ENCODE measurements at regions not wholly inside any gene's neighbourhood (a gene's known extent, or its start where the extent isn't known, plus 50 kb on each side); places are given as distances from the start of the nearest gene placed in this dataset.

DNA sequence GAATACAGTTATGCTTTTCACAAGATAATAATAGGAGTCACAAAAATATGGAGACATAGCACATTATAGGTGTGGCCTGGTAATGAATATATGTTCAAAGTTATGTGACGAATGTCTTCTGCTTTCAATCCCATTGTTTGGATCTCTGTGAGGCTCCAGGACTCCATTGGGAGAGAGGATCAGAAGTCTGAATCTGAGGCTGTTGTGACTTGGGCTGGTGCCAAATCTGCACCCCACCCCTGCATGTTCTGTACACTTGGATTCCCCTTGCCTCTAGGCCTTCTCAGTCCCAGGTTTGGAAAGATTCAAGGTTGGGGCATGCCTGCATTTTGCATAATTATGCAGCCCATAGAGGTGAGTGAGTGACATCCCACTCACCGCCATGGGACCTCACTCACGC, 103.1 kb upstream of the MGAT5 start:
- no peaks in the 10 kb centered on the region for H3F3A ChIP-seq (ENCODE audit: insufficient read depth, low read length)
- H3K79me2 ChIP-seq (ENCODE audit: insufficient read depth, low read length): peaks cover 17% of the 10 kb centered on the region
- H4K20me1 ChIP-seq (ENCODE audit: insufficient read depth, low read length): no peaks in the 10 kb centered on the region
- H3K27ac ChIP-seq (ENCODE audit: low read depth, low read length, poor library complexity, severe bottlenecking): no peak overlapping the region
- no peaks in the 10 kb centered on the region for H3K27me3 ChIP-seq (ENCODE audit: insufficient read depth, low read length)
- no peaks in the 10 kb centered on the region for H3K36me3 ChIP-seq (ENCODE audit: insufficient read depth, low read length)
- no peaks in the 10 kb centered on the region for H3K9me2 ChIP-seq (ENCODE audit: low read depth, low read length)
- no peak overlapping the region for H2AFZ ChIP-seq (ENCODE audit: low read length)
- no peak overlapping the region for H3K4me3 ChIP-seq (ENCODE audit: low read depth, low read length, poor library complexity, severe bottlenecking)
- TF ChIP-seq, protein P1, sequence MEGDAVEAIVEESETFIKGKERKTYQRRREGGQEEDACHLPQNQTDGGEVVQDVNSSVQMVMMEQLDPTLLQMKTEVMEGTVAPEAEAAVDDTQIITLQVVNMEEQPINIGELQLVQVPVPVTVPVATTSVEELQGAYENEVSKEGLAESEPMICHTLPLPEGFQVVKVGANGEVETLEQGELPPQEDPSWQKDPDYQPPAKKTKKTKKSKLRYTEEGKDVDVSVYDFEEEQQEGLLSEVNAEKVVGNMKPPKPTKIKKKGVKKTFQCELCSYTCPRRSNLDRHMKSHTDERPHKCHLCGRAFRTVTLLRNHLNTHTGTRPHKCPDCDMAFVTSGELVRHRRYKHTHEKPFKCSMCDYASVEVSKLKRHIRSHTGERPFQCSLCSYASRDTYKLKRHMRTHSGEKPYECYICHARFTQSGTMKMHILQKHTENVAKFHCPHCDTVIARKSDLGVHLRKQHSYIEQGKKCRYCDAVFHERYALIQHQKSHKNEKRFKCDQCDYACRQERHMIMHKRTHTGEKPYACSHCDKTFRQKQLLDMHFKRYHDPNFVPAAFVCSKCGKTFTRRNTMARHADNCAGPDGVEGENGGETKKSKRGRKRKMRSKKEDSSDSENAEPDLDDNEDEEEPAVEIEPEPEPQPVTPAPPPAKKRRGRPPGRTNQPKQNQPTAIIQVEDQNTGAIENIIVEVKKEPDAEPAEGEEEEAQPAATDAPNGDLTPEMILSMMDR (IDR thresholded peaks at IDR 0.05; ENCODE audit: low read length): no peak
- no peak for TF ChIP-seq EZH2 (IDR thresholded peaks at IDR 0.05; ENCODE audit: borderline replicate concordance, low read length)
- H3K4me2 ChIP-seq (ENCODE audit: low read length): no peak overlapping the region
- no peaks in the 10 kb centered on the region for H3K9me3 ChIP-seq (ENCODE audit: low read length)
- no peak overlapping the region for H3K9ac ChIP-seq (ENCODE audit: low read length)
- H3K4me1 ChIP-seq (ENCODE audit: insufficient read depth, low read length, severe bottlenecking): peaks cover 35% of the 10 kb centered on the region

DNA sequence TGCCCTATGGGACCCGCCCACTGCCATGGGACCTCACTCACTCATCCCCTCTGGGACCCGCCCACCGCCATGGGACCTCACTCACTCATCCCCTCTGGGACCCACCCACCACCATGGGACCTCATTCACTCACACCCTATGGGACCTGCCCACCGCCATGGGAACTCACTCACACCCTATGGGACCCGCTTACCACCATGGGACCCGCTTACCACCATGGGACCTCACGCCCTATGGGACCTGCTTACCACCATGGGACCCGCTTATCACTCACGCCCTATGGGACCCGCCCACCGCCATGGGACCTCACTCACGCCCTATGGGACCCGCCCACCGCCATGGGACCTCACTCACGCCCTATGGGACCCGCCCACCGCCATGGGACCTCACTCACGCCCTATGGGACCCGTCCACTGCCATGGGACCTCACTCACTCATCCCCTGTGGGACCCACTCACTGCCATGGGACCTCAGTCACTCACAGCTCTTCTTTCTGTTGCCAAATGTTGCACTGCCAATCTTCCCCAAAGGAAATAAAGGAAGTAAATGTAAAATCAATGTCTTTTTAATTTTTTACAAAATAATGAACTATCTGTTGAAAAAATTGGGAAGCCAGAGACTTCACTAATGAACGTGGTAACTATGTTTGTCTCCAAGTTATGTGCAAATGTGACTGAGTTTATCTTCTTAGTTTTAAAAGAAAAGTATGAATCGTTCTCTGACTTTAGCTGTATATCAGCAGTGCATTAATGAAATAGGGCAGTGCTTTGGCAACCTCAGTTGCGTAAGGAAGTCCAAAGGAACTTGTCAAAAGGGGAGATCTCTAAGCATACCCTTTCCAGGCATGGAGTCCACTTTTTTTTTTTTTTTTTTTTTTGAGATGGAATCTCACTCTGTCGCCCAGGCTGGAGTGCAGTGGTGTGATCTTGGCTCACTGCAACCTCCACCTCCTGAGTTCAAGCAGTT, 101.5 kb upstream of the MGAT5 start:
- Histone ChIP-seq H3K9ac (ENCODE audit: low read length) (no peak overlapping the region), H2AFZ (ENCODE audit: low read length) (no peak overlapping the region), H4K20me1 (ENCODE audit: insufficient read depth, low read length) (no peaks in the 10 kb centered on the region), H3K9me3 (ENCODE audit: low read length) (no peaks in the 10 kb centered on the region), H3K4me3 (ENCODE audit: low read depth, low read length, poor library complexity, severe bottlenecking) (no peak overlapping the region), H3K9me2 (ENCODE audit: low read depth, low read length) (no peaks in the 10 kb centered on the region), H3K36me3 (ENCODE audit: insufficient read depth, low read length) (0 out of 2 replicates have a peak, but pooled peaks cover 2% of the 10 kb centered on the region), H3K27me3 (ENCODE audit: insufficient read depth, low read length) (no peaks in the 10 kb centered on the region), H3K4me1 (ENCODE audit: insufficient read depth, low read length, severe bottlenecking) (peaks cover 30% of the 10 kb centered on the region), H3K79me2 (ENCODE audit: insufficient read depth, low read length) (peaks cover 9% of the 10 kb centered on the region; the same call in 1 of the 2 replicates), H3K4me2 (ENCODE audit: low read length) (no peak overlapping the region), H3K27ac (ENCODE audit: low read depth, low read length, poor library complexity, severe bottlenecking) (no peak overlapping the region), H3F3A (ENCODE audit: insufficient read depth, low read length) (no peaks in the 10 kb centered on the region)
- TF ChIP-seq, protein P1 (IDR thresholded peaks at IDR 0.05; ENCODE audit: low read length): no peak
- TF ChIP-seq EZH2 (IDR thresholded peaks at IDR 0.05; ENCODE audit: borderline replicate concordance, low read length): no peak

DNA sequence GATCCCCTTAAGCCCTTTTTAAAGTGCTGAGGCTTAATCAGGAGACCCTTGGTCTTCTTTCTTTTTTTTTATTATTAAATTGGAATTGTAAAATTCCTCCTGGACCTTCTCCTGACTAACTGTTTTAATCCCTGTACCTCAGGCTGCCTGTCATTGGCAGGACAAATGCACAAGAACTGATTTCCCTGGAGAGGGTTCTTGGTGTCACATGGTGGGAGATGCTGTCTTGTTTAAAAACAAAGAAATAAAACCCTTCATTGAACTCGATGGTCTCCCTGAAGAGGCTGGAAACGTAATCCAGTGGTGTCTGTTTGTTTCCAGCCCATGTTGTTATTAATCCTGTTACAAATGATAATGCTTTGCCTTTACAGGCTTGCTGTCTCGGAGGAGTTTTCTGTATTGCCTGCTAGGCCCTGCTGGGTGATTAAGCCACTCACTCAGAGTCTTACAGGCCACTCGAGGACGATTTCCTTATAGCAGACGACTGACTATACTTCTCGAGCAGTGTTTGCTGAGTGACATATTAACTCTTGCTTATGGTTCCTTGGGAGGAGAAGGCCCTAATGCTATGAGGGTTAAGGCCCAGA, 100.5 kb upstream of the MGAT5 start:
- H3K27ac ChIP-seq (ENCODE audit: low read depth, low read length, poor library complexity, severe bottlenecking): no peak overlapping the region
- H2AFZ ChIP-seq (ENCODE audit: low read length): no peak overlapping the region
- no peak overlapping the region for H3K9ac ChIP-seq (ENCODE audit: low read length)
- no peaks in the 10 kb centered on the region for H4K20me1 ChIP-seq (ENCODE audit: insufficient read depth, low read length)
- H3K4me1 ChIP-seq (ENCODE audit: insufficient read depth, low read length, severe bottlenecking): peaks cover 30% of the 10 kb centered on the region
- no peaks in the 10 kb centered on the region for H3K9me3 ChIP-seq (ENCODE audit: low read length)
- TF ChIP-seq, protein P1 (IDR thresholded peaks at IDR 0.05; ENCODE audit: low read length): no peak
- no peak for TF ChIP-seq EZH2 (IDR thresholded peaks at IDR 0.05; ENCODE audit: borderline replicate concordance, low read length)
- H3K36me3 ChIP-seq (ENCODE audit: insufficient read depth, low read length): 0 out of 2 replicates have a peak, but pooled peaks cover 2% of the 10 kb centered on the region
- no peak overlapping the region for H3K4me2 ChIP-seq (ENCODE audit: low read length)
- H3F3A ChIP-seq (ENCODE audit: insufficient read depth, low read length): no peaks in the 10 kb centered on the region
- H3K79me2 ChIP-seq (ENCODE audit: insufficient read depth, low read length): 0 out of 2 replicates have a peak, but pooled peaks cover 1% of the 10 kb centered on the region
- H3K4me3 ChIP-seq (ENCODE audit: low read depth, low read length, poor library complexity, severe bottlenecking): no peak overlapping the region
- H3K9me2 ChIP-seq (ENCODE audit: low read depth, low read length): no peaks in the 10 kb centered on the region
- H3K27me3 ChIP-seq (ENCODE audit: insufficient read depth, low read length): no peaks in the 10 kb centered on the region
